ENCODE measurements at regions not wholly inside any gene's neighbourhood (a gene's known extent, or its start where the extent isn't known, plus 50 kb on each side); places are given as distances from the start of the nearest gene placed in this dataset.
"Not testable (repeated sequence)": the region's sequence is repeated elsewhere in the genome, so short reads cannot be mapped to it uniquely, and the experiment has no call there.

DNA sequence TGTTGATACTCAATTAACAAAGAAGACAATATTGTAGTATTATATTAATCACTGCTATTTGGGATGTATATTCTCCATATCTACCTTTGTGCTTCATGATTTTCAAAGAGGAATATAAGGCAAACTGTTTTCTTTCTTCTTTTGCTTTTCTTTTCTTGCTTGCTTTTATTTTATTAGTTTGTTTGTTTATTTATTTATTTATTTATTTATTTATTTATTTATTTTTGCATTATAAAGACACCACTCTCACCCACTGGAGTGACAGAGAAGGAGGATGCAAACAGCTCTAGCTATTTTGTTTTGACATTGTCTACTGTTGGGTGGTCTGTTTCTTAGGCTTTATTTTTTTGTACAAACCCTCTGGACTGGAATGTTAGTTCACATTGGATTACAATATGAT, 1352.7 kb downstream of the HACE1 start:
- no peak for ATAC-seq

GRCh38 chr6:103505155-103505518, 1354.6 kb downstream of the HACE1 start:
- ATAC-seq: no peak

DNA sequence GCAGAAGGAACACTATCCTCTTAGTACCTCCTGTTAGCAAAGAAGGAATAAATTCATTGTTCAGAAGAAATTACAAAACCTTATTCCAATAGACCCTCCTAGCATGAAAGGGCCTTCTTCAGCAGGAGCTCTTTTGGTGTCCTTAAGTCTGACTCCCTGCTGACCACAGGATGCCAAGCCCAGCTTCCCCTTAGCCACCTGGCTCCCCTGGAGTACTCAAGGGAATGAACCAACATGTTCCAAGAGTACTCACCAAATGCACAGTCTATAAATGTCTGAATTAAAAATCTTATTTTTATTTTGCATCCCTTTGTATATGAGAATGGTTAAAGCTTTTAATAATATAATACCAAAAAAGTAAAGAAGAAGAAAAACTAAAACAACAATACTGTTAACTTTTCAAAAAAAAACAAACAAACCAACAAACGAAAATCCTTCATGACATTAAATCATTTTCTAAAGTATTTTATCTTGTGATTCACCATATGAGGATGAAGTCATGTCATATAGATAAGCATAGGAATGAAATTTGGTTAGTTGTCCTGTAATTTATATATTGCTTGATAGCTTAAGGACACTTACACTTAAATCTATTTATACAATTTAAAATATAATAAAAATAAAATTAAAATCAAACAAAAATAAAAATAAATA, 1355.1 kb downstream of the HACE1 start:
- ATAC-seq: no peak

- ATAC-seq: not testable (repeated sequence)
Measured at GRCh38 chr6:103496588-103496987, 1363.1 kb downstream of the HACE1 start.

- no peak for ATAC-seq
Measured at GRCh38 chr6:103456652-103457051, 1403.1 kb downstream of the HACE1 start.

DNA sequence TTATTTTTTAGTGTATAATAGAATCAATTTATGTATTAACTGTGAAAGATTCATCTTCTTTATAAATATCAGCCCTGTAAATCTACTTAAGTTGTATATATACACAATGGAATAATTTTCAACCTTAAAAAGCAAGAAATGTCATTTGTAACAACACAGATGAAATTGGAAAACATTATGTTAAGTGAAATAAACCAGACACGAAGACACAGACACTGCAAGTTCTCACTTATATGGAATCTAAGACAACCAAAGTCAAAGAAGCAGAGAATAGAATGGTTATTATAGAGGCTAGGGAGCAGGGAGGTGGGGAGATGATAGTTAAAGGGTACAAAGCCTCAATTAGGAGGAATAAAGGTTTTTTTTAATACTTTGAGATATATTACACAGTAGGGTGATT, 1404.4 kb downstream of the HACE1 start:
- ATAC-seq: no peak

GRCh38 chr6:103409475-103409874, 1450.2 kb downstream of the HACE1 start:
- no peak for ATAC-seq

GRCh38 chr6:103405321-103405720, 1454.4 kb downstream of the HACE1 start:
- ATAC-seq: no peak

DNA sequence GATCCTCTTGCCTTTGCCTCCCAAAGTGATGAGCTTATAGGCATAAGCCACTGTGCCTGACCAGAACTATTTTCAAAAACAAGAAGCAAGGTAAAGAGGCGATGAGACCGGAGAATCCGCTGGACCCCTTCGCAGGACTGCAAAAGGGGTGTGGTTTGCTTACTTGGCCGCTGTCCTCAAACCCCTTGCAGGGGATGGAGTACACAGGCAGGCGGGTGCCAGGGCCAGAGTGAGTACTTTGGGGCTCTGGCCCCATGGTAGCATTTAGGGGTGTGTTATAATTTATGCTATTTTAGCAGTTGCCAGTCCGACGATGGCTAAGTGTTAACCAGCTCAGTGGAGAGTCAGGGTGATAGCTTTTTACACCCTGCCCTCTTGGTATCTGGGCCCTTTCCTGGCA, 1454.9 kb downstream of the HACE1 start:
- no peak for ATAC-seq

- no peak for ATAC-seq
Measured at GRCh38 chr6:103396768-103397167, 1463.0 kb downstream of the HACE1 start.

DNA sequence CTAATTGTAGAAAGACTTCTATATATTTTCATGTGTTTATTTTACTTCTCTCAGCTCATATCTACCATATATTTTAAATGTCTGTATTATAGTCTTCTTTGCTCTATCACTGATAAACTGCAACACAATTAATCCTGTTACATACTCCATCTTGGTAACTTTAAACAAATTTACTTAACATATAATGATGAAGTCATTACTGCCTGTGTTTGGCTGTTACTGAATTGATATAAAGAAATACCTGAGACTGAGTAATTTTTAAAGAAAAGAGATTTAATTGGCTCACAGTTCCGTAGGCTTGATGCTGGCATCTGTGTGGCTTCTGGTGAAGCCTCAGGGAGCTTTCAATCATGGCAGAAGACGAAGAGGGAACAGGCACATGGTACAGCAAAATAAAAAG, 1480.4 kb downstream of the HACE1 start:
- no peak for ATAC-seq

- no peak for ATAC-seq
Measured at GRCh38 chr6:103367212-103367611, 1492.5 kb downstream of the HACE1 start.

DNA sequence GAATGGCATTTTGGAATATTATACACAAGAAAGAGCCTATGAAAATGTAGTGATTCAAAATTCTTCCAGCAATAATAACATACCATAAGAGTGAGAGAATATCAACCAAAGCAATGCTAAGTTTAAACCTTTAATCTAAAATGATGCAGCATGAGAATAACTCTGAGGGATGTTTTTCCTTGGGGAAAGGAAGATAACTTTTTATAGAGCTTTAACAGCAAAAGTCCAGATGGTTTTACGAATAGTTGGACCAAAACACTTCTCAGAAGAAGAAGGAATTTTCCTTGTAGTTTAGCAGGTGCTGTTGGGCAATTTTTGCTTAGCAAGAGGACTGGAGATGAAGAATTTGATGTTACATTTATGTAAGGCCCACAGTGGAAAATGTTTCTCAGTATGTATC, 1503.2 kb downstream of the HACE1 start:
- no peak for ATAC-seq

GRCh38 chr6:103344554-103345163, 1515.1 kb downstream of the HACE1 start:
- no peak for ATAC-seq

DNA sequence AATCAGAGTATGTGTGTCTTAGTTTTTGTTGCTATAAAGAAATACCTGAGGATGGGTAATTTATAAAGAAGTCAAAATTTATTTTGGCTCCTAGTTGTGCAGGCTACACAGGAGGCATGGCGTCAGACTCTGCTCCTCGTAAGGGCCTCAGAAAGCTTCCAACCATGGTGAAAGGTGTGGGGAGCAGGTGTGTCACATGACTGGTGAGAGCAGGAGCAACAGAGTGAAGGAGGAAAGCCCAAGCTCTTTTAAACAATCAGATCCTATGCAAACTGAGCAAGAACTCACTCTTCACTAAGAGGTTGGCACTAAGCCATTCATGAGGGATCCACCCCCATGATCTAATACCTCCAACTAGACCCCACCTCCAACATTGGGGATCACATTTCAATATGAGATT, 1524.3 kb downstream of the HACE1 start:
- no peak for ATAC-seq

- ATAC-seq: no peak
Measured at GRCh38 chr6:103326760-103327757, 1532.7 kb downstream of the HACE1 start.

GRCh38 chr6:103313432-103313831, 1546.3 kb downstream of the HACE1 start:
- no peak for ATAC-seq

GRCh38 chr6:103294376-103294775, 1565.3 kb downstream of the HACE1 start:
- not testable (repeated sequence) for ATAC-seq

DNA sequence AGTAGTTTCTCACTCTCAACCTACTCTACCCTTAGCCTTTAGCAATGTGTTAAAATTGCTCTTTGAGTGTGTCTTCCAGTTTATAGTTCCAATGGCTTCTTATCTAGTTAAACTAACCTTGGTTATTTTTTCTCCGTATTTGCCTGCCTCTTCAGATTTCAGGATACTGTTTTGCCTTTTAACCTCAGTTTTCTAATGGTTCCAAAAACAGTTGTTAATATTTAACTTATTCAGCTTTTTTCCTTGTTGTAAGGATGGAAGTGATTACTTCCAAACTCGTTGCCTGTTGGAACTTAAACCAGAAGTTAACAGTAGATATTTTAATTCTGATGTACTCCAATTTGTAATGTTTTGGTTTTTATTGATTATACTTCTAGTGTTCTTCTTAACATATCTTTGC, 1574.9 kb downstream of the HACE1 start:
- no peak for ATAC-seq

DNA sequence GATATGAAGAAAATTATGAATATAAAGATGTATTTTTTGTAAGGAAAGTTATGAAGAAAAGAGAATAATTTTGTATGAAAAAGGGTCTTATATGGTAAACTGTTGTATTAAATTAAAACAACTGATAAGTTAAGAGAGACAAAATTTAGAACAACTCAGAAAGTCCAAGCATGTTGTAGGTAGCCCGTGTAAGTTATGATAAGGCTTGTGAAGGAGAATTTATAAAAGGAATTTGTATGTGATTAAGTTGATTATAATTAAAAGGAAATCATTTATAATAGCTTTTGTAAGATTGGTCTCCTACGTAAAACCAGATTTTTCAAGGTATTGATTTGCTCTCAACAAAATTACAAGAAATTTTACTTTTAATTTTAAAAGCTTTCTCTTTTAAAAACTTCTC, 1579.3 kb downstream of the HACE1 start:
- ATAC-seq: no peak

DNA sequence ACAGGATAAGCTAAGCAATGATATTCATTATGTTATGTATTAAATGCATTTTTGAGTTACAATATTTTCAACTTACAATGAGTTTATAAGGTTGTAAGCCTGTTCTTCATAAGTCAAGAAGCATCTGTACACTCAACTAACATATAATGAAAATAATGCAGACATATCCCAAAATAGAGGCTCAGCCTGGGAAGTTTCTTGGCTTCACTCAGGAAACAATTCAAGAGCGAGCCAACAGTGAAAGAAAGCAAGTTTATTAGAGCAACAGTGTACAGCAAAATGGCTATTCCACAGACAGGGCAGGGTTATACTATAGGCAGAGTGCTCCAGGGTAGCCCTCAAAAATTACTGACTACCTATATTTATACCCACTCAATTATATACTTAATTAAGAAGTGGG, 1581.8 kb downstream of the HACE1 start:
- no peak for ATAC-seq

- ATAC-seq: no peak
Measured at GRCh38 chr6:103273048-103273447, 1586.7 kb downstream of the HACE1 start.

- no peak for ATAC-seq
Measured at GRCh38 chr6:103269581-103269980, 1590.1 kb downstream of the HACE1 start.

GRCh38 chr6:103268335-103268734, 1591.4 kb downstream of the HACE1 start:
- no peak for ATAC-seq

Data from esophagus mucosa (tissue), 1 donor.